T-cell (primary cell): ENCODE measurements at regions not wholly inside any gene's neighbourhood (a gene's known extent, or its start where the extent isn't known, plus 50 kb on each side); places are given as distances from the start of the nearest gene placed in this dataset.

Experiments
- ATAC-seq, 4 experiments: fragments of 200-7000 bp in 3 of 4; fragments of 150-1000 bp in 1 of 4; cut with Tn5 transposase; replicated peaks in 1 of 4; 1 replicate in 3 of 4; 2 replicates in 1 of 4; pipeline ENCODE4 v1.10.0; 2021; ENCODE audit warnings: moderate library complexity in 3 of 4, mild to moderate bottlenecking in 2 of 4, moderate number of reproducible peaks in 1 of 4
- CTCF ChIA-PET, 2 donors: fragments of 300-600 bp; sonication (Branson Sonifier 250); formaldehyde crosslinking; loops; one replicate each; lab custom pipeline; 2022; ENCODE audit warnings: antibody characterized with exemption in 2 of 2; lab: Charles Lee
- POLR2A ChIA-PET, 2 donors: fragments of 300-600 bp; sonication (Branson Sonifier 250); formaldehyde crosslinking; loops; one replicate each; lab custom pipeline; 2022; ENCODE audit warnings: antibody characterized with exemption in 2 of 2; lab: Charles Lee
- DNase-seq, 35 experiments: peaks; one replicate each; pipeline versions ENCODE4 v3.0.0 to v3.0.0-alpha.2; 2013 to 2023
- H3K27ac ChIP-seq: one replicate; pipeline ENCODE4 v1.5.1; 2013; ENCODE audit warnings: low read length
- H3K27me3 ChIP-seq, 2 experiments: replicated peaks in 1 of 2; 1 replicate in 1 of 2; 2 replicates in 1 of 2; pipeline versions ENCODE4 v1.6.1 to v1.7.0; 2013; ENCODE audit warnings: low read length in 1 of 2, mixed read lengths in 1 of 2; ENCODE audit not compliant: control insufficient read depth in 2 of 2, insufficient read depth in 2 of 2; ENCODE audit errors: extremely low read depth in 1 of 2
- H3K36me3 ChIP-seq, 2 donors: 1 replicate in 1 of 2; 2 replicates in 1 of 2; pipeline versions ENCODE4 v1.6.1 to v1.7.0; 2013; ENCODE audit warnings: low read length in 1 of 2; ENCODE audit not compliant: control insufficient read depth in 2 of 2, insufficient read depth in 1 of 2; ENCODE audit errors: extremely low read depth in 1 of 2
- H3K4me1 ChIP-seq, 2 experiments: 1 replicate in 1 of 2; 2 replicates in 1 of 2; pipeline versions ENCODE4 v1.6.1 to v1.7.0; 2013; ENCODE audit warnings: low read length in 2 of 2, mixed read lengths in 1 of 2; ENCODE audit not compliant: insufficient read depth in 2 of 2, control insufficient read depth in 1 of 2; ENCODE audit errors: extremely low read depth in 1 of 2
- H3K4me3 ChIP-seq, 2 donors: 1 replicate in 1 of 2; 2 replicates in 1 of 2; pipeline versions ENCODE4 v1.5.1 to v1.7.0; 2013; ENCODE audit warnings: mild to moderate bottlenecking in 2 of 2, low read length in 1 of 2, moderate library complexity in 1 of 2; ENCODE audit not compliant: control insufficient read depth in 1 of 2; ENCODE audit errors: extremely low read depth in 1 of 2
- H3K9me3 ChIP-seq: 2 replicates; pipeline ENCODE4 v1.7.0; 2013
- H3K27ac Mint-ChIP-seq, 2 donors: one replicate each; pipeline ENCODE4 v1.8.0; 2020 to 2021; ENCODE audit warnings: mild to moderate bottlenecking in 2 of 2, mixed read lengths in 2 of 2
- H3K27me3 Mint-ChIP-seq, 2 donors: one replicate each; pipeline ENCODE4 v1.8.0; 2021 to 2022; ENCODE audit warnings: mixed read lengths in 2 of 2
- H3K36me3 Mint-ChIP-seq: one replicate; pipeline ENCODE4 v1.8.0; 2021; ENCODE audit warnings: mixed read lengths
- H3K4me1 Mint-ChIP-seq, 3 donors: one replicate each; pipeline ENCODE4 v1.8.0; 2020 to 2022; ENCODE audit warnings: mixed read lengths in 3 of 3, mild to moderate bottlenecking in 1 of 3
- H3K4me3 Mint-ChIP-seq, 3 donors: one replicate each; pipeline ENCODE4 v1.8.0; 2020 to 2022; ENCODE audit warnings: mild to moderate bottlenecking in 3 of 3, mixed read lengths in 3 of 3, moderate library complexity in 3 of 3
- H3K9me3 Mint-ChIP-seq, 3 donors: one replicate each; pipeline ENCODE4 v1.8.0; 2020 to 2022; ENCODE audit warnings: mixed read lengths in 3 of 3
- WGBS: methylation state at CpG from one replicate; pipeline ENCODE4 v1.1.5; 2013; ENCODE audit warnings: missing lambda C conversion rate; ENCODE audit not compliant: insufficient coverage; 5-methylcytosine and 5-hydroxymethylcytosine counted together

GRCh38 chr6:62345446-62345845 lies 59.4 kb upstream of the KHDRBS2 start:
- ChIA-PET CTCF (no interaction called here), POLR2A (no interaction called here)
- H3K27ac ChIP-seq: no peak overlapping the region
- no peak for ATAC-seq
- Mint-ChIP-seq H3K9me3 (peaks cover 5 to 24% (median 7%) of the 10 kb centered on the region in 3 donors), H3K27me3 (no peaks in the 10 kb centered on the region), H3K36me3 (no peaks in the 10 kb centered on the region), H3K4me1 (no peaks in the 10 kb centered on the region), H3K27ac (no peak overlapping the region), H3K4me3 (no peak overlapping the region)
- H3K27me3 ChIP-seq: no peaks in the 10 kb centered on the region
- no peaks in the 10 kb centered on the region for H3K9me3 ChIP-seq
- DNase-seq: no peak
- no peak overlapping the region for H3K4me3 ChIP-seq
- H3K4me1 ChIP-seq: no peaks in the 10 kb centered on the region
- 83% methylated on average over 5 of the region's 7 CpGs for WGBS
- no peaks in the 10 kb centered on the region for H3K36me3 ChIP-seq

- Mint-ChIP-seq H3K4me1 (no peaks in the 10 kb centered on the region), H3K27me3 (no peaks in the 10 kb centered on the region), H3K36me3 (no peaks in the 10 kb centered on the region), H3K9me3 (peaks cover 5 to 24% (median 7%) of the 10 kb centered on the region in 3 donors), H3K4me3 (no peak overlapping the region), H3K27ac (no peak overlapping the region)
- DNase-seq (no peak), ATAC-seq (no peak)
- ChIA-PET CTCF (no interaction called here), POLR2A (no interaction called here)
- no peak overlapping the region for H3K27ac ChIP-seq
- H3K4me1 ChIP-seq: no peaks in the 10 kb centered on the region
- WGBS: 50% methylated on average over 1 of the region's 3 CpGs
- H3K9me3 ChIP-seq: no peaks in the 10 kb centered on the region
- no peak overlapping the region for H3K4me3 ChIP-seq
- H3K36me3 ChIP-seq: no peaks in the 10 kb centered on the region
- no peaks in the 10 kb centered on the region for H3K27me3 ChIP-seq
Observed at GRCh38 chr6:62344850-62345249, 58.8 kb upstream of the KHDRBS2 start.

GRCh38 chr6:62338477-62338876 lies 52.5 kb upstream of the KHDRBS2 start:
- Mint-ChIP-seq H3K4me3 (no peak overlapping the region), H3K9me3 (peaks cover 0 to 19% (median 16%) of the 10 kb centered on the region in 3 donors), H3K4me1 (no peaks in the 10 kb centered on the region), H3K27me3 (no peaks in the 10 kb centered on the region), H3K36me3 (no peaks in the 10 kb centered on the region), H3K27ac (no peak overlapping the region)
- POLR2A ChIA-PET: no interaction called here
- H3K9me3 ChIP-seq: no peaks in the 10 kb centered on the region
- DNase-seq (no peak), ATAC-seq (no peak)
- WGBS: 89% methylated on average over 3 of the region's 3 CpGs
- H3K27me3 ChIP-seq: no peaks in the 10 kb centered on the region
- CTCF ChIA-PET: no interaction called here
- no peak overlapping the region for H3K4me3 ChIP-seq
- no peaks in the 10 kb centered on the region for H3K4me1 ChIP-seq
- H3K36me3 ChIP-seq: no peaks in the 10 kb centered on the region
- no peak overlapping the region for H3K27ac ChIP-seq
